HS-5 (cell line): ENCODE measurements at regions not wholly inside any gene's neighbourhood (a gene's known extent, or its start where the extent isn't known, plus 50 kb on each side); places are given as distances from the start of the nearest gene placed in this dataset.

Experiments
- DNase-seq: peaks from one replicate; pipeline ENCODE4 v3.0.0-alpha.2; 2012; ENCODE audit warnings: low read depth

DNA sequence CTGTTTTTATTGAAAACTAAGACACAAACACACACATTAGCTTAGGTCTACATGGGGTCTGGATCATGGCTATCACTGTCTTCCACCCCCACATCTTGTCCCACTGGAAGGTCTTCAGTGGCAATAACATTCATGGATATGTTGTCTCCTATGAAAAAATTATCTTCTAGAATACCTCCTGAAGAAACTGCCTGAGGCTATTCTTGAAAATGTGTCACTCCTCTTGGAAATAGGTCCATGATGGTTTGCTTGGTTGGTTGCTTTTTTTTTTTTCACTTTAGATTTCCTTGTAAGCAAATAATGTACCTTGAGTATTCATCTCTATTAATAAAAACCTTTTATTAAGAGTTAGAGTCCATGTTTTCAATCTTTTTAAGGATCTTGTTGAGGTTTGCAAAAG lies 195.3 kb upstream of the PDE5A start:
- DNase-seq, result no peak

DNA sequence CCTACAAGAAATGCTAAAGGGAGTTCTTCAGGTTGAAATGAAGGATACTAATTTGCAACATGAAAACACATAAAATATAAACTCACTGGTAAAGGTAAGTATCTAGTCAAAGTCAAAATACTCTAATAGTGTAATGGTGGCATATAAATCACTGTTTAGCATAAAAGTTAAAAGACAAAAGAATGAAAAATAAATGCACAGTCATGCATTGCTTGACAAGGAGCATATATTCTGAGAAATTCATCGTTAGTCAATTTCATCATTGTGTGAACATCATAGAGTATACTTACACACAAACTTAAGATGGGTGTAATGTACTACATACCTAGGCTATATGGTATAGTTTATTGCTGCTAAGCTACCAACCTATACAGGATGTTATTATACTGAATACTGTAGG lies 194.4 kb upstream of the PDE5A start:
- no peak for DNase-seq

GRCh38 chr4:119816473-119816872 lies 187.9 kb upstream of the PDE5A start:
- DNase-seq, result no peak

GRCh38 chr4:119810001-119810400 lies 181.4 kb upstream of the PDE5A start:
- DNase-seq, result no peak

DNA sequence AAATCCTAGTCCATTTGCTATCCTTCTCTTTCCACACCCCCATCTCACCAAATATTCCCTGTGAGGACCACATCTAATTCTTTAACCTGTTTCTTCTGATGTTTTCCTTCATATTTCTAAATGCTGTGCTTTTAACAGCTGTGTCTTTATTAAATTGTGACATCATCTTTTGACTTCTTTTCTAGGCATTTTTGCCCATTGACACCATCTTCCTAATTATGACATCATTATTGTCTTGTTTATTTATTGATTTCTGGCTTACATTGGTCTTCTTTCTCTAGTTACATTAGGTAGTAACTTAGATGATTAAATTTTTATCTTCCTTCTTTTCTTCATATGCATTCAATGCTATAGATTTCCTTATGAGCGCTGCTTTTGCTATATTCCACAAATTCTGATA lies 175.8 kb upstream of the PDE5A start:
- no peak for DNase-seq

GRCh38 chr4:119797238-119797894 lies 168.8 kb upstream of the PDE5A start:
- DNase-seq, result no peak

DNA sequence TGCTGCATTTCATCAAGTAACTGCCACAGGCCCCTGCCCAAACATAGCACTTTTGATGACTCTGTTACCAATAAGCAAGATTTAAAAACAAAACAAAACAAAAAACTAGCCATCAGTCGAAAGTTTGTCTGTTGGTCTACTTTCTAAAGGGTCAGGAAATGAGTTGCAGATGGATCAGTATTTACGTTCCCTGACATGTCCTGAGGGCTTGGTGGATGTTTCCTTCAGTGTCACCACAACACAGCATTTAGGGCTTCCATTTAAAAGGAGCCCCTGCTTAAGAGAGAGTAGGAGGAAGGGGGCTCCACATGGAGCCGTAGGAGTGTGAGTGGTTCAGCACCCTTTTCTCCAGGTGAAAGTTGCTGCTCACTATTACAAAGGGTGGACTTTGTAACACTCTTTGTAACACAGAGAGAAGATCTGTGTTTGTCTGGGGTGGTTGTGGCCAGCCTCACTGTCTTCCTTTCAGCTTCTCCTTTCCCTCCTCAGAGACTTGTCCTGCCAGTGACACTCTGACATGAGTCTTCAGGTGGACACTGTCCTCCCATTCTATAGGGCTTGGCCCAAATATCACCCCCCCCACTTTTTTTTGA lies 167.5 kb upstream of the PDE5A start:
- DNase-seq, result no peak

- no peak for DNase-seq
Measured at GRCh38 chr4:119794681-119795080, 166.1 kb upstream of the PDE5A start.

DNA sequence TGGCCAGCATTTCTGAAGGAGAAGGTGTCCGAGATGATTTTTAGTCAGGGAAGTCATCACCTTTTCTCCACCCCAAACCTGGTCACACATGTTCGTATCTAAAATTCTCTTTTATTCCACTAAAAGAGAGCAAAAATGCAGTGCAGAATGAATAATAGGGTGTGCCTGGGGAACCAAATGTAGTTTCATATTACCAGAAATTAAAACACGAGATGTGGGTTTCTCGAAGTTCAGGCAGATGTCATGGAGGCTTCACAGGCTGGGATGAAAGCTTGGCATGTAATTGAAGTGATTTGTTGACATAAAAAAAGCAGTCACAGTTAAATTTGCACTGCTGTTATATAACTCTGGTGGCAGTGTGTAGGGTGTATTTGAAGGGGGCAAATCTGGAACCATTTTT lies 165.5 kb upstream of the PDE5A start:
- DNase-seq, result no peak

- no peak for DNase-seq
Measured at GRCh38 chr4:119788349-119789266, 160.0 kb upstream of the PDE5A start.

DNA sequence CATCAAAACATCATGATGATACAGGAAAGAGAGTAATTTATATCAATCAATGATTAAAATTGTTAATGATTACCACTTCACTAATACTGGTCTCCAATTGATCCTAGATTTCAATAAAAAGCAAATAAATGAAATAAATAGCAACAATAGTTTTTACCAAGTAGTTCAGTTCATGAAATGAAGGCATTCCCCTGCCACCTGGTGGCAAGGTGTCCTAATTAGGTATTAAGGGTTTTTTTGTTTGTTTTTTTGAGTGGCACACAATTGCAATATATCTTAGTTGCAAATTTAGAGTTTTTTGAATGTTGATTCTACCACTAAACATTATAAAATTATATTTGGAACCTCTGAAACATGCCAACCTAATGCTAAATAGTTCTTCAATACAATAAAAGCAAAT lies 157.4 kb upstream of the PDE5A start:
- DNase-seq, result no peak

GRCh38 chr4:119783189-119783983 lies 154.8 kb upstream of the PDE5A start:
- DNase-seq, result no peak

DNA sequence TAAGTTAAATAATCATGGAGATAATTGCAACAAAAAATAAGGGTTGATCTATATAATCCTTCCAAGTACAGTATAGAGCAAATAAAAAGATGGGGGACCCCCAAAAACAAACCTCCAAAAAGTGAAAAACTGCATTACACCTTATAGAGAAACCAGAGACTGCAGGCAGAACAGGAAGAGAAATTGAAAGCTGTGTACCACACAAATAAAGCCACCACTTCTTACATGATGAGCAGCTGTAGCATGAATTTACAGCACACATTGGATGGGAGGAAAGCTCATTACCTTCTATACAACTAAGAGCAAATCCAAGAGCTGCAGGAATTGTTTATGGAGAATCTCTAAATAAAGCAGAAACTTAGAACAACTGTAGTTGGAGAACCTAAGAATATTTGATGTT lies 152.4 kb upstream of the PDE5A start:
- no peak for DNase-seq

GRCh38 chr4:119774840-119775239 lies 146.2 kb upstream of the PDE5A start:
- no peak for DNase-seq

DNA sequence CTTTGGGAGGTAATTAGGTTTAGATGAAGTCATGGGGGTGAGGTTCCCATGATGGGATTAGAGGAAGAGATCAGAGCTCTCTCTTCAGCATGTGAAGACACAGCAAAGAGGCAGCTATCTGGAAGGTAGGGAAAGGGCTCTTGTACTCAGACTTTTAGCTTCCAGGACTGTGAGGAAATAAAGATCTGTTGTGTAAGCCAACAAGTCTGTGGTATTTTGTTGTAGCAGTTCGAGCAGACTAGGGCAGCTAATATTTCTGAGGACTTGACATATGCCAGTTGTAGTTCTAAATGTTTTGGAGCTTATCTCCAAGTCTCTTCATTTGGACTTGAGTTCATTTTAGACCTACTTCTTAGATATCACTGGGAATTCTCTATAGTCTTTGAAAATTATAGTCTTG lies 137.3 kb upstream of the PDE5A start:
- DNase-seq, result no peak

- no peak for DNase-seq
Measured at GRCh38 chr4:119765469-119765868, 136.9 kb upstream of the PDE5A start.

DNA sequence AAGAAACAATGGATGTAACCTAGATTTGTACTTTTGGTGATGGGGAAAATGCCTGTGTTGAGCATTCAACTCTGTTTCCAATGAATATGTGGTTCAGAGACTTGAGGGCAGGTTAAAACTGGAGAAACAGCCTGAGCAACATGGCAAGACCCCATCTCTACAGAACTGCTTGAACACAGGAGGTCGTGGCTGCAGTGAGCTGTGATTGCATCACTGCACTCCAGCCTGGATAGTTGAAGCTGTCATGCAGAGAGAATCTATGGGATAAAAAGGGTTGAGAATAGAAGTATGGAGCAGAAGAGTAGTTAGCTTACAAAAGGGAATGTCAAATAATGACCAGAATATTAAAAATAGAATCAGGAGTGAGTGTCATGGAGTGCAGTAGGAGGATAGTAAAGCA lies 134.8 kb upstream of the PDE5A start:
- no peak for DNase-seq

DNA sequence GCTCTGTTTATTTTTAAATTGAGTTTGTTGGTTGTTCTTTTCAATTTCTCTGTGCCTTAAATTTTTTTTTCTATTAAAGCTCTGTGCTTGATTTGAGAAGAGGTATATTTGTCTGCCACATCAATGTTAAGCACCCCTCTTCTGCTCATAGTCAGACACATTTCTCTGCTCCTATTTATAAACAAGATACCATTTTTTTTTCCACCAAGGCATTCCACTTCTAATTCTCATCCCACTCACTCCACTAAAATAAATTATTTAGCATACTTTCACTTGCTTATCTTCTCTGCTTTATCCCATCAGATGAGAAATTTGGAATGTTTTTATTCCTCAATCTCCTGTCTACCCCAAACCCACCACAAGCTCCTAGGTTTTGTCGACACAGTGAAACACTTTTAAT lies 127.0 kb upstream of the PDE5A start:
- DNase-seq, result no peak

GRCh38 chr4:119752936-119753335 lies 124.3 kb upstream of the PDE5A start:
- DNase-seq, result no peak

- no peak for DNase-seq
Measured at GRCh38 chr4:119750771-119751170, 122.2 kb upstream of the PDE5A start.

DNA sequence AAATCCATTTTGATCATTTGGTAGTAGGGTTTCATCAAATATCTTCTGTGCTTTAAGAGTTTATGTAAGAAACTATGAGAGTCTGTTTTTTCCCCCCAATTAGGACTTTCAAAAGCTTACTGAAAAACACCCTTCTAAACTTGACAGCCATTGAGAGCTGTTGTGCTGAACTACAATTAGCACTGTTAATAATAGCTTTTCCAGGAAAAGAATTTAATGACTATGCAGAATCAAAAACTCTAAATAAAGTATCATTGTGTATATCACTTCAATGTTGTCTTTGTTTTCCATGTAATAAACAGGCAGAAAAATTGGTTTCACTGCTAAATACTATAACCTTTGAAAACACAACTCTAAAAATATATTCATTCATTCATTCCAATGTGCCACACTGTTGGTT lies 121.4 kb upstream of the PDE5A start:
- no peak for DNase-seq

DNA sequence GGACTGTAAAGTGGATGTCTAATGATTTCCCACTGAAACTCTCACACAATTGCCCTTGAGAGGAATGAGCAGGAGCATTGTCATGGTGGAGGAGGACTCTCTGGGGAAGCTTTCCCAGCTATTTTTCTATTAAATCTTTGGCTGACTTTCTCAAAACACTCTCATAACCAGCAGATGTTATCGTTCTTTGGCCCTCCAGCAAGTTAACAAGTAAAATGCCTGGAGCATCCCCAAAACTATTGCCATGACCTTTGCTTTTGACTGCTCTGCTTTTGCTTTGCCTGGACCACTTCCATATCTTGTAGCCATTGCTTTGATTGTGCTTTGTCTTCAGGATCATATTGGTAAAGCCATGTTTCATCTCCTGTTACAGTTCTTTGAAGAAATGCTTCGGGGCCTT lies 120.2 kb upstream of the PDE5A start:
- no peak for DNase-seq
